DMS153 treated with DMSO at 0.1 percent for 48 hours (cell line): ENCODE measurements at regions not wholly inside any gene's neighbourhood (a gene's known extent, or its start where the extent isn't known, plus 50 kb on each side); places are given as distances from the start of the nearest gene placed in this dataset.

ENCODE experiments used
- DNase-seq: peaks from one replicate; lab custom pipeline; 2025; ENCODE audit not compliant: unreplicated experiment; lab: John Stamatoyannopoulos, UW

- no peak for DNase-seq
Observed at GRCh38 chr3:193754719-193755118, 161.7 kb downstream of the OPA1 start.

- DNase-seq = no peak
Observed at GRCh38 chr3:193756536-193756935, 163.5 kb downstream of the OPA1 start.

- DNase-seq = no peak
Observed at GRCh38 chr3:193757457-193757856, 164.4 kb downstream of the OPA1 start.

GRCh38 chr3:193761969-193762368, 169.0 kb downstream of the OPA1 start:
- DNase-seq = no peak

- DNase-seq = no peak
Observed at GRCh38 chr3:193762657-193763056, 169.6 kb downstream of the OPA1 start.

GRCh38 chr3:193764959-193765358, 172.0 kb downstream of the OPA1 start:
- no peak for DNase-seq

- no peak for DNase-seq
Observed at GRCh38 chr3:193767353-193768069, 174.5 kb downstream of the OPA1 start.

- DNase-seq = no peak
Observed at GRCh38 chr3:193768070-193768394, 175.0 kb downstream of the OPA1 start.

- no peak for DNase-seq
Observed at GRCh38 chr3:193769437-193769836, 176.4 kb downstream of the OPA1 start.

- no peak for DNase-seq
Observed at GRCh38 chr3:193771011-193771652, 178.1 kb downstream of the OPA1 start.

GRCh38 chr3:193771653-193772421, 178.8 kb downstream of the OPA1 start:
- no peak for DNase-seq

- peak; percentile 9 for DNase-seq
Observed at GRCh38 chr3:193772422-193772763, 179.4 kb downstream of the OPA1 start.

- no peak for DNase-seq
Observed at GRCh38 chr3:193773266-193774220, 180.5 kb downstream of the OPA1 start.

GRCh38 chr3:193774272-193774915, 181.4 kb downstream of the OPA1 start:
- DNase-seq = no peak

GRCh38 chr3:193774916-193775285, 181.9 kb downstream of the OPA1 start:
- no peak for DNase-seq

- DNase-seq = no peak
Observed at GRCh38 chr3:193775421-193776077, 182.5 kb downstream of the OPA1 start.

GRCh38 chr3:193776626-193777358, 183.8 kb downstream of the OPA1 start:
- no peak for DNase-seq

GRCh38 chr3:193777524-193777923, 184.5 kb downstream of the OPA1 start:
- DNase-seq = no peak

GRCh38 chr3:193778676-193779075, 185.7 kb downstream of the OPA1 start:
- no peak for DNase-seq

GRCh38 chr3:193779933-193780332, 186.9 kb downstream of the OPA1 start:
- no peak for DNase-seq
